IPS-15b (cell line): ENCODE measurements at regions not wholly inside any gene's neighbourhood (a gene's known extent, or its start where the extent isn't known, plus 50 kb on each side); places are given as distances from the start of the nearest gene placed in this dataset.

Source experiments
- H3K27me3 ChIP-seq: one replicate; pipeline ENCODE4 v1.6.1; 2013; ENCODE audit warnings: low read length; ENCODE audit not compliant: control insufficient read depth, insufficient read depth
- H3K36me3 ChIP-seq: one replicate; pipeline ENCODE4 v1.6.1; 2013; ENCODE audit warnings: low read length; ENCODE audit not compliant: control insufficient read depth, insufficient read depth
- H3K4me1 ChIP-seq: one replicate; pipeline ENCODE4 v1.6.1; 2013; ENCODE audit warnings: mild to moderate bottlenecking, low read length; ENCODE audit not compliant: control insufficient read depth, insufficient read depth
- H3K4me3 ChIP-seq: one replicate; pipeline ENCODE4 v1.5.1; 2013; ENCODE audit warnings: low read depth, low read length
- H3K9ac ChIP-seq: one replicate; pipeline ENCODE4 v1.6.1; 2013; ENCODE audit warnings: low read depth, mild to moderate bottlenecking, low read length
- H3K9me3 ChIP-seq: one replicate; pipeline ENCODE4 v1.6.1; 2013; ENCODE audit warnings: mild to moderate bottlenecking, low read length; ENCODE audit not compliant: control insufficient read depth, insufficient read depth

DNA sequence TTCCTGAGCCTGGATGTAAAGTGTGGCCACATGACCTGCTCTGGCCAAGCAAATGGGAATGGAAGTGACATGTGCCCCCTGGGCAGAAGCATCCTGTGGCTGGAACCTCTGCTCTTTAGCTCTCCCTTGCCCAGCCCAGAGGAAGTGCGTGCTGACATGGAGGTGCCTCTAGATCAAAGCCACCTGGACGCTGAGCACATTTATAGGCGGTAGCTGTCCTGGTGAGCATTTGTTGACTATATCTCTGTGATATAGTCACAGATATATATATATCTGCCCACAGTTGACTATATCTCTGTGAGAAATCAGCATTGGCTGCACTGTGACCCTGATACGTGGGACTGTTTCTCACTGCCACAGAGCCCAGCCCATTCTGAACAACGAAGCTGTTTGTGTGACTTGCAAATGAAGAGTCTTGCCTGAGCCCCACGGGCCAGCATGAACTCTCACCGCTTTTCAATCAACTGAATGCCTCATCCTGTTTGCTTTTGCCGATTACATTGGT is 118.8 kb downstream of the C16orf95 start:
- Histone ChIP-seq H3K9ac (no peak overlapping the region), H3K4me1 (no peaks in the 10 kb centered on the region), H3K36me3 (no peaks in the 10 kb centered on the region), H3K4me3 (no peak overlapping the region), H3K9me3 (no peaks in the 10 kb centered on the region), H3K27me3 (no peaks in the 10 kb centered on the region)

DNA sequence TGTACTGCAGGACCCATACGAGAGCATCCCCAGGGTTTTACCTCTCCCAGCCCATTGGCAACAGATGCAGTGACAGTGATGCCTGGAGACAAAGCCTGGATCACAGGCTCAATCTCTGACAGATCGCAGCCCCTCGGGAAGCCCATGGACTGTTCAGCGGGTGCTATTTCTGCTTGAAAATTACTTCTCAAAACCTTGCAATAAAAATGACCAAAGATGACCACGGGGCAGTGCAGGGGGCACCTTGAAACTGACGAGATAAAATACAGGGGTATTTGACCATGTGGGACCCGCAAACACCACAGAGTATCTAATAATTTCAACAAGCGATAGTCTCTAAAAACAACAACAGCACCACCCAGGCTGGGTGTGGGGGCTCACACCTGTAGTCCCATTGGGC is 118.3 kb downstream of the C16orf95 start:
- no peaks in the 10 kb centered on the region for H3K4me1 ChIP-seq
- no peaks in the 10 kb centered on the region for H3K27me3 ChIP-seq
- H3K9ac ChIP-seq: no peak overlapping the region
- H3K36me3 ChIP-seq: no peaks in the 10 kb centered on the region
- H3K4me3 ChIP-seq: no peak overlapping the region
- no peaks in the 10 kb centered on the region for H3K9me3 ChIP-seq

DNA sequence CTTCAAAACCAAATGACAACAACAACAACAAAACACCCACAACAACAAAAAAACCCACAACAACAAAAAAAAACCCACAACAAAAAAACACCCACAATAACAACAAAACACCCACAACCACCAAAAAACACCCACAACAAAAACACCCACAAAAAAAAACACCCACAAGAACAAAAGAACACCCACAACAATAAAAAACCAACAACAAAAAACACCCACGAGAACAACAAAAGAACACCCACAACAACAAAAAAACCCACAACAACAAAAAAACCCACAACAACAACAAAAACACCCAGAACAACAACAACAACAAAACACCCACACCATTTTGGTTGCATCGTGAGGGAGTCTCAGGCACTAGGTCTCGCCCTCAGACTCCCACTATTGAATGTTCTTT is 117.8 kb downstream of the C16orf95 start:
- Histone ChIP-seq H3K36me3 (no peaks in the 10 kb centered on the region), H3K27me3 (no peaks in the 10 kb centered on the region), H3K9me3 (no peaks in the 10 kb centered on the region), H3K9ac (no peak overlapping the region), H3K4me3 (no peak overlapping the region), H3K4me1 (no peaks in the 10 kb centered on the region)

DNA sequence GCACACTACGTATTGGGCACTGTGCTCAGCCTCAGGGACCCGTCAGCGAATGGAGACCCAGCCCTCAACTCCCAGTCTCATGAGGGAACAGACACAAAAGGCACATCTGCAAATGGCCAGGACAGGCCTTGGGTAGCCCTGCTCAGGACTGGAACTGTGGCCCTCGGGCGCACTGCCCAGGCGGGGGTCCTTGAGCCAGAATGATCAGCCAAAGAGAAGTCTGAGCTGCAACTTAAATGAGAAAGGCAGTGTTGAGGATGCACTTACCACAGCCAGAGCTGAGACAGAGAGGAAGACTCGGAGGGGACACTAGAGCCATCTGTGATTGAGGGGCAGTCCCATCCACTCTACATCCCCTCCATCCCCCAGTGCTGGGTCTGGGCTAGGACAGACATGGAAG is 117.3 kb downstream of the C16orf95 start:
- no peaks in the 10 kb centered on the region for H3K27me3 ChIP-seq
- no peak overlapping the region for H3K4me3 ChIP-seq
- no peaks in the 10 kb centered on the region for H3K36me3 ChIP-seq
- H3K9me3 ChIP-seq: no peaks in the 10 kb centered on the region
- no peak overlapping the region for H3K9ac ChIP-seq
- no peaks in the 10 kb centered on the region for H3K4me1 ChIP-seq

DNA sequence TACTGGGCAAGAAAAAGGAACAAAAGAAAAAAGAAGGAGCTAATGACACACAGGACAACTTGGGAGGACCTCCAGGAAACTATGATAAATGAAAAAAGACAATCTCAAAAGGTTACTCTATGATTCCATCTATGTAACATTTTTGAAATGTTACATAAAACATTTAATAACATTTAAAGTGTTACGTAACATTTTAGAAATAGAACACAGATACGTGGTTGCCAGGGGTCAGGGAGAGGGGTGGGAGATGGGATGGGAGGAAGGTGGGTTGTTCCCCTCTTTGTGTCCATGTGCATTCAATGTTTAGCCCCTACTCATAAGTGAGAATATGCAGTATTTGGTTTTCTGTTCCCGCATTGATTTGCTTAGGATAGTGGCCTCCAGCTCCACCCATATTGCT is 116.6 kb downstream of the C16orf95 start:
- Histone ChIP-seq H3K4me3 (no peak overlapping the region), H3K27me3 (no peaks in the 10 kb centered on the region), H3K36me3 (no peaks in the 10 kb centered on the region), H3K4me1 (no peaks in the 10 kb centered on the region), H3K9me3 (no peaks in the 10 kb centered on the region), H3K9ac (no peak overlapping the region)

DNA sequence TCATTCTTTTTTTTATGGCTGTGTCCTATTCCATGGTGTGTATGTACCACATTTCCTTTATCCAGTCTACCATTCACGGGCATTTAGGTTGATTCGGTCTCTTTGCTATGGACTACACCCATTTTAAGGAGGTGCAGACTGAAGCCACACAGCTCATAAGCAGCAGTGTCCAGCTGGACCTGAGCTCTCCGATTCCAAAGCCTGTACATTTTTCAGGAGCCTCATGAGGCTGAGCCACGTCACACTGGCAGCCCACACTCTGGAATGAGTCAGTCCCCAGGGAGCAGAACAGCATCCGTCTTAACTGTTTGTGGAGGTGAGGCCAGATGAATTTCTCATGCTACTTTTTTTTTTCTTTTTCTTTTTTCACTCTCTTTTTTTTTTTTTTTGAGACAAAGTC is 116.1 kb downstream of the C16orf95 start:
- Histone ChIP-seq H3K27me3 (no peaks in the 10 kb centered on the region), H3K4me1 (no peaks in the 10 kb centered on the region), H3K4me3 (no peak overlapping the region), H3K9me3 (no peaks in the 10 kb centered on the region), H3K36me3 (no peaks in the 10 kb centered on the region), H3K9ac (no peak overlapping the region)

DNA sequence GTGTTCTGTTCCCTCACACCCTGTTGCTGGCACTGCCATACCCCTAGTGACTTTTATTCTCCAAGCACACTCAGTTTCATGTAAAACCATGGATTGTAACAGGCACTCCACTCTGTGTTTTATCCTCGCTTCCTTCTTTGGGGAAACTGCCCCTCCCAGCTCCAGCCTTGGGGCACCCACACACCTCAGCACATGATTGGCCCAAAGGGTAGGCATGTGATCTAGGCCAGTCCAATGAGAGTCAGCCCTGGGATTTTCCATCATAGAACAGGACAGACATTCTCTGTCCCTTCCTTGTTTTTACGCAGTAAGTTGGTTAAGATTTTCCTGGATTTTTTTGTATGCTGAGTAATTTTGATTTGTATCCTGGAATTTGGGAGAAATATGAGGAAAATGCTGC is 115.4 kb downstream of the C16orf95 start:
- no peaks in the 10 kb centered on the region for H3K9me3 ChIP-seq
- H3K27me3 ChIP-seq: no peaks in the 10 kb centered on the region
- no peak overlapping the region for H3K4me3 ChIP-seq
- no peak overlapping the region for H3K9ac ChIP-seq
- no peaks in the 10 kb centered on the region for H3K36me3 ChIP-seq
- H3K4me1 ChIP-seq: no peaks in the 10 kb centered on the region

DNA sequence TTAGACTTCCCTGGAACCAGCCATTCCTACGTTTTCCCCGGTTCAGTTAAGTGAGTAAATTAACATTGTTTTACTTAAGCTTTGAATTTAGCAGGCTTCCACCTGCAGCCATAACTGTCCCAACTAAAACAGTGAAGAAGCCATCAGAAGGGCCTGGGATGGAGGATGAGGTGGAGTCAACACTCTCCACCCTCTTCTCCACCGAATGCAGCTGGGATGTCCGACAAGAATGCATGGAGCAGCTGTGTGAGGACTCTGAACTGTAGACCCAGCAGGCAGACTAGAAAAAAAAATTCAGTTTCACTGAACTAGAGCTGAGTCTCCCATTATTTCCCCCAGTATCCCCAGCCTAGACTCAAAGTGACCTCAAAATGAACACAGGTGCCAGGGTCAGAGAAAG is 114.8 kb downstream of the C16orf95 start:
- H3K27me3 ChIP-seq: no peaks in the 10 kb centered on the region
- no peaks in the 10 kb centered on the region for H3K36me3 ChIP-seq
- H3K4me1 ChIP-seq: no peaks in the 10 kb centered on the region
- H3K9me3 ChIP-seq: no peaks in the 10 kb centered on the region
- H3K9ac ChIP-seq: no peak overlapping the region
- H3K4me3 ChIP-seq: no peak overlapping the region

DNA sequence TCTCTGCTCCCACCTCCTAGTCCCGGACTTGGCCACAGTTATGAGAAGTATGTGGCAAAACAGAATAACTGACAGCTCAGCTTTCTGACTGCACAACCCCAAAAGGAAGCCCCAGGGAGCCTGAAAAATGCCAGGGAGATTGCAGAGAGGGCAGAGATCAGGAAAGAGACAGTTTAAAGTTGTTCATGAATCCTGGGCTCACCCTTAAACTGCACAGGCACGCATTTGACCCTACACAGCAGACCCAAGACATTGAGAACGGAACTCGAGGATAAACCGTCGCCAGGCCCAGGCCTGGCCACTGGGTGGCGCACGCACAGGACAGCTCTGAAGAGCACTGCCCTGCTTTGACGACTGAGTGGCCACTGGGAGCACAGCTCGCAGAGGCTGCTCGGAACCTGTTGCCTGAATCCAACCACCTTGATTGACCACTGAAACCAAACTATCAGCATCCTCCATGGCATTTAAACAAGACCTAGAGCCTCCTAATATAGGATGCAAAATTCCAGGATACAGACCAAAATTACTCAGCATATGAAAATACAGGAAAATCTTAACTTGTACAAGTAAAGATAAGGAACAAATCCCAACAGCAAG is 114.0 kb downstream of the C16orf95 start:
- H3K27me3 ChIP-seq: no peaks in the 10 kb centered on the region
- H3K4me1 ChIP-seq: no peaks in the 10 kb centered on the region
- H3K9ac ChIP-seq: no peak overlapping the region
- no peaks in the 10 kb centered on the region for H3K9me3 ChIP-seq
- no peaks in the 10 kb centered on the region for H3K36me3 ChIP-seq
- no peak overlapping the region for H3K4me3 ChIP-seq

DNA sequence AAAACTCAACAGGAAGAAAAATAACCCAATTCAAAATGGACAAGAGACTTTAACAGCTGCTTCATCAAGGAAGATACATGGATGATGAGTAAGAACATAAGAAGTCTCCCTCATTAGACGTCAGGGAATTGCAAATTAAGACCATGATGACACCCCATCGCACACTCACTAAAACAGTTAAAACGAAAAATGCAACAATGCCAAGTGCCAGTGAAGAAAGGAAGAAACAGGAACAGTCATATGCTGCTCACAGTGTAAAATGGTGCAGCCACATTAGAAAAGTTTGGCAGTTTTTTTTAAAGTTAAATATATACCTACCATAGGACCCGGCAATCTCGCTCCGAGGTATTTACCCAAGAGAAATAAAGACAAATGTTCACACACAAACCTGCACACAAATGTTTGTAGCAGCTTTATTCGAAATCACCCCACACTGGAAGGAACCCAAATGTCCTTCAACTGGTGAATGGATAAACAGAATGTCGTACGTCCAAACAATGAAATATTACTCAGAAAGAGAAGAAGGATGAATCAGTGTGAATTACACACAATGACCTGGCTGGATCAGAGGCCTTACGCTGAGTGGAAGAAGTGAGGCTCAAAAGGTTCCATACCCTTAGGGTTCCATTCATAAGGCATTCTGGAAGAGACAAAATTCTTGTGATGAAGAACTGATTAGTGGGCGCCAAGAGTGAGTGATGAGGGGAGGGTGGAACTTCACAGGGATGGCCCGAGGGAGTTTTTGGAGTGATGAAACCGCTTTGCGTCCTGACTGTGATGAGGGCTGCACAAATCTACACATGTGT is 110.3 kb downstream of the C16orf95 start:
- Histone ChIP-seq H3K36me3 (no peaks in the 10 kb centered on the region), H3K27me3 (no peaks in the 10 kb centered on the region), H3K9ac (no peak overlapping the region), H3K4me1 (no peaks in the 10 kb centered on the region), H3K9me3 (no peaks in the 10 kb centered on the region), H3K4me3 (no peak overlapping the region)

DNA sequence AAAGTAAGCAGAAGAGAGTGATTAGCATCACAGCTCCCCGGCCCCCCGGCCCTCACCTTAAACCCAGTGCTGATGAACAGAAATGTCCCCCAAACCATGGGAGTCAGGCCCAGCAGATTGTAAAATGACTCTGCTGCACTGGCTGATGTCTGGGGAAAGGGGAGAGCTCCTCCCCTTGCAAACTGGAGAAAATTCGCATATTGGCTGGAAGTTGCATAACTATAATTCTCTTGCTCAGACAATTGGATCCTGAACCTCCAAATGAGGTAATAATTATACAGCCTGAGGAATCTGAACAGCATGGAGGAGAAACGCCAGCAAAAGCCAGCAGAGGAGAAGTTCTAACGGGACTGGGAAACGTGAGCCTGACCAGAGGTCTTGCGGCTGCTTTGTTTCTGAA is 109.7 kb downstream of the C16orf95 start:
- H3K9ac ChIP-seq: no peak overlapping the region

DNA sequence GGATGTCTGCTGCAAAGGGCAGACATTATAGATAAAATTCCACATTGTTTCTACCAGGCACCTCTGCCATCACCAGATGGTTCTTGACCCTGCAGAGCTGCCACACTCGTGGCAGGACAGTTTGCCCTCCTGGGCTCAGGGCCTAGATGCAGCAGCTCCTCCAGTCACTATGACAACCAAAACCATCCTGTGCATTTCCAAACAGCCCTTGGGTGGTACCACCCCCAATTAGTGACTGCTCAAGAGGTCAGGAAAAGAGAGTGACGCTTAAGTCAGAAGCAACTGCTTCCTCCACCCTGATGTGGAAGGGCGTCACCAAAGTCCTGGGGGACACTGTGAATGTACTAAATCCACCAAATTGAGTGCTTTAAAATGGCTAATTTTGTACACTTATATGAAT is 109.2 kb downstream of the C16orf95 start:
- H3K4me3 ChIP-seq: no peak overlapping the region
- no peaks in the 10 kb centered on the region for H3K9me3 ChIP-seq
- H3K4me1 ChIP-seq: no peaks in the 10 kb centered on the region
- no peak overlapping the region for H3K9ac ChIP-seq
- H3K36me3 ChIP-seq: no peaks in the 10 kb centered on the region
- no peaks in the 10 kb centered on the region for H3K27me3 ChIP-seq

More for the DNA sequence above, 109.7 kb downstream of the C16orf95 start:
- H3K4me3 ChIP-seq: no peak overlapping the region
- no peaks in the 10 kb centered on the region for H3K4me1 ChIP-seq
- no peaks in the 10 kb centered on the region for H3K36me3 ChIP-seq
- H3K9me3 ChIP-seq: no peaks in the 10 kb centered on the region
- no peaks in the 10 kb centered on the region for H3K27me3 ChIP-seq
